Gastrocnemius medialis (tissue), 4 donors: ENCODE measurements at regions not wholly inside any gene's neighbourhood (a gene's known extent, or its start where the extent isn't known, plus 50 kb on each side); places are given as distances from the start of the nearest gene placed in this dataset.

Source experiments
- ATAC-seq, 2 donors: fragments of 150-250 bp; one replicate each; pipeline ENCODE4 v1.9.1; 2016
- DNase-seq, 2 donors: peaks; one replicate each; pipeline ENCODE4 v3.0.0-alpha.2; 2019
- H3K27ac ChIP-seq, 4 donors: fragments of 200-600 bp; sonication (generic); 1 replicate in 1 of 4; 2 replicates in 3 of 4; pipeline ENCODE4 v1.5.1; 2016 to 2018; ENCODE audit warnings: mild to moderate bottlenecking in 2 of 4, moderate library complexity in 1 of 4
- H3K27me3 ChIP-seq, 3 donors: fragments of 200-600 bp; sonication (generic) in 2 of 3; 1 replicate in 1 of 3; 2 replicates in 2 of 3; pipeline versions ENCODE4 v1.5.1 to v1.6.0; 2016 to 2019; ENCODE audit warnings: mild to moderate bottlenecking in 1 of 3, moderate library complexity in 1 of 3
- H3K36me3 ChIP-seq, 2 donors: fragments of 200-600 bp; sonication (generic) in 1 of 2; one replicate each; pipeline ENCODE4 v1.5.1; 2017 to 2018
- H3K4me1 ChIP-seq, 2 donors: fragments of 200-600 bp; sonication (generic) in 1 of 2; one replicate each; pipeline ENCODE4 v1.5.1; 2016 to 2017; ENCODE audit warnings: mild to moderate bottlenecking in 2 of 2
- H3K4me3 ChIP-seq, 4 donors: fragments of 200-600 bp; sonication (generic) in 3 of 4; 1 replicate in 1 of 4; 2 replicates in 3 of 4; pipeline ENCODE4 v1.5.1; 2016 to 2019; ENCODE audit warnings: mild to moderate bottlenecking in 2 of 4
- H3K9me3 ChIP-seq, 3 donors: fragments of 200-600 bp; sonication (generic) in 2 of 3; 1 replicate in 1 of 3; 2 replicates in 2 of 3; pipeline ENCODE4 v1.5.1; 2016 to 2019
- POLR2A ChIP-seq, 2 donors: fragments of 450-650 bp; IDR thresholded peaks; one replicate each; pipeline ENCODE4 v1.6.1; 2017; ENCODE audit warnings: antibody characterized with exemption in 2 of 2, mild to moderate bottlenecking in 2 of 2, moderate library complexity in 2 of 2
- in situ Hi-C, 4 donors: fragments of 200-750 bp; cut with MboI; loops; one replicate each; pipeline versions ENCODE4 v1.15.0 to v1.8.0; 2017; ENCODE audit warnings: low sequenced_read_pairs in 4 of 4
- intact Hi-C: fragments of 100-400 bp; cut with DNase I; formaldehyde crosslinking; loops from one replicate; pipeline ENCODE4 v1.15.1; 2023; ENCODE audit warnings: low total_unique reads
- TF ChIP-seq, protein P1 (sequence below), 5 experiments: fragments of 450-650 bp in 3 of 5; fragments of 200-600 bp in 2 of 5; sonication (generic) in 2 of 5; IDR thresholded peaks in 4 of 5; conservative IDR thresholded peaks in 1 of 5; 1 replicate in 4 of 5; 2 replicates in 1 of 5; pipeline ENCODE4 v1.5.1; 2016 to 2019; ENCODE audit warnings: antibody characterized with exemption in 5 of 5, mild to moderate bottlenecking in 3 of 5, moderate library complexity in 3 of 5

DNA sequence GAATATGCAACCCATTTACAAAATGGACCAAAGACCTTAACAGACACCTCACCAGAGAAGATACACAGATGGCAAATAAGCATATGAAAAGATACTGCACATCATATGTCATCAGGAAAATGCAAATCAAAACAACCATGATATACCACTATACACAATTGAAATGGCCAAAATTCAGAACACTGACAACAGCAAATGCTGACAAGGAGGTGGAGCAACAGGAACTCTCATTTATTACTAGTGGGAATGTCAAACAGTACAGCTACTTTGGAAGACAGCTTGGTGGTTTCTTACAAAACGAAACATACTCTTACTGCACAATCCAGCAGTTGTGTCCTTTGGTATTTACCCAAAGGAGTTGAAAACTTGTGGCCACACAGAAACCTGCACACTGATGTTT is 50.0 kb upstream of the PCGF5 start:
- Histone ChIP-seq H3K4me3 (no peak overlapping the region), H3K27me3 (no peaks in the 10 kb centered on the region), H3K9me3 (no peaks in the 10 kb centered on the region), H3K36me3 (no peaks in the 10 kb centered on the region), H3K4me1 (peaks cover 0 to 5% of the 10 kb centered on the region in 2 donors), H3K27ac (no peak overlapping the region)
- DNase-seq = no peak
- intact Hi-C loops = no loop called here
- TF ChIP-seq, protein P1, sequence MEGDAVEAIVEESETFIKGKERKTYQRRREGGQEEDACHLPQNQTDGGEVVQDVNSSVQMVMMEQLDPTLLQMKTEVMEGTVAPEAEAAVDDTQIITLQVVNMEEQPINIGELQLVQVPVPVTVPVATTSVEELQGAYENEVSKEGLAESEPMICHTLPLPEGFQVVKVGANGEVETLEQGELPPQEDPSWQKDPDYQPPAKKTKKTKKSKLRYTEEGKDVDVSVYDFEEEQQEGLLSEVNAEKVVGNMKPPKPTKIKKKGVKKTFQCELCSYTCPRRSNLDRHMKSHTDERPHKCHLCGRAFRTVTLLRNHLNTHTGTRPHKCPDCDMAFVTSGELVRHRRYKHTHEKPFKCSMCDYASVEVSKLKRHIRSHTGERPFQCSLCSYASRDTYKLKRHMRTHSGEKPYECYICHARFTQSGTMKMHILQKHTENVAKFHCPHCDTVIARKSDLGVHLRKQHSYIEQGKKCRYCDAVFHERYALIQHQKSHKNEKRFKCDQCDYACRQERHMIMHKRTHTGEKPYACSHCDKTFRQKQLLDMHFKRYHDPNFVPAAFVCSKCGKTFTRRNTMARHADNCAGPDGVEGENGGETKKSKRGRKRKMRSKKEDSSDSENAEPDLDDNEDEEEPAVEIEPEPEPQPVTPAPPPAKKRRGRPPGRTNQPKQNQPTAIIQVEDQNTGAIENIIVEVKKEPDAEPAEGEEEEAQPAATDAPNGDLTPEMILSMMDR (IDR thresholded peaks at IDR 0.05 in 4 of 5, conservative IDR thresholded peaks at IDR 0.05 in 1 of 5) = no peak
- no peak for TF ChIP-seq POLR2A (IDR thresholded peaks at IDR 0.05)
- no peak for ATAC-seq
- in situ Hi-C loops = no loop called here
